Stimulated activated CD4-positive, alpha-beta T cell treated with anti-CD3 and anti-CD28 coated beads, TNF-alpha, amount 100 ng/mL, for 24 hours (primary cell): ENCODE measurements at regions not wholly inside any gene's neighbourhood (a gene's known extent, or its start where the extent isn't known, plus 50 kb on each side); places are given as distances from the start of the nearest gene placed in this dataset.
"Not testable (repeated sequence)": the region's sequence is repeated elsewhere in the genome, so short reads cannot be mapped to it uniquely, and the experiment has no call there.

Source experiments
- DNase-seq, 3 experiments: peaks; one replicate each; pipeline ENCODE4 v3.0.0-alpha.2; 2020; ENCODE audit warnings: low read depth in 3 of 3

GRCh38 chr9:97773091-97773490 lies 76.0 kb upstream of the XPA start:
- no peak for DNase-seq

GRCh38 chr9:97773723-97774122 lies 76.6 kb upstream of the XPA start:
- DNase-seq: no peak

- DNase-seq: no peak
These were observed 77.5 kb upstream of the XPA start for GRCh38 chr9:97774673-97775072.

GRCh38 chr9:97778740-97779139 lies 74.3 kb upstream of the FOXE1 start:
- DNase-seq: not testable (repeated sequence)

GRCh38 chr9:97779608-97780007 lies 73.4 kb upstream of the FOXE1 start:
- no peak for DNase-seq

- no peak for DNase-seq
These were observed 71.1 kb upstream of the FOXE1 start for GRCh38 chr9:97781902-97782301.

- no peak for DNase-seq
These were observed 66.7 kb upstream of the FOXE1 start for GRCh38 chr9:97786341-97786740.

- DNase-seq: no peak
These were observed 65.5 kb upstream of the FOXE1 start for GRCh38 chr9:97787551-97787950.

- DNase-seq: no peak
These were observed 64.0 kb upstream of the FOXE1 start for GRCh38 chr9:97788763-97789663.

GRCh38 chr9:97790542-97790941 lies 62.5 kb upstream of the FOXE1 start:
- no peak for DNase-seq

- no peak for DNase-seq
These were observed 61.5 kb upstream of the FOXE1 start for GRCh38 chr9:97791542-97791941.

GRCh38 chr9:97793067-97793466 lies 60.0 kb upstream of the FOXE1 start:
- DNase-seq: no peak

- DNase-seq: no peak
These were observed 58.4 kb upstream of the FOXE1 start for GRCh38 chr9:97794666-97795065.

- DNase-seq: not testable (repeated sequence)
These were observed 56.9 kb upstream of the FOXE1 start for GRCh38 chr9:97796176-97796575.

- DNase-seq: no peak
These were observed 51.8 kb upstream of the FOXE1 start for GRCh38 chr9:97801180-97801579.

GRCh38 chr9:97802276-97802675 lies 50.8 kb upstream of the FOXE1 start:
- DNase-seq: no peak

- DNase-seq: peak; percentile 38 to 65 (median 58)
These were observed 49.6 kb upstream of the FOXE1 start for GRCh38 chr9:97803167-97804058.
